H9 (cell line): ENCODE measurements at regions not wholly inside any gene's neighbourhood (a gene's known extent, or its start where the extent isn't known, plus 50 kb on each side); places are given as distances from the start of the nearest gene placed in this dataset.

Source experiments
- DNase-seq: peaks from one replicate; pipeline ENCODE4 v3.0.0-alpha.2; 2017
- H2AFZ ChIP-seq: one replicate; pipeline ENCODE4 v1.6.1; 2013; ENCODE audit warnings: mild to moderate bottlenecking, low read length, control low read depth, moderate library complexity
- H2AK5ac ChIP-seq: 2 replicates; pipeline ENCODE4 v1.6.1; 2013; ENCODE audit warnings: low read length, control low read depth, mixed read lengths; ENCODE audit not compliant: insufficient read length
- H2BK120ac ChIP-seq: one replicate; pipeline ENCODE4 v1.6.1; 2013; ENCODE audit warnings: low read depth, mild to moderate bottlenecking, low read length, control low read depth, inconsistent platforms; ENCODE audit not compliant: poor library complexity, severe bottlenecking
- H2BK12ac ChIP-seq: 2 replicates; pipeline ENCODE4 v1.6.1; 2013; ENCODE audit warnings: low read length, control low read depth, mixed read lengths, low read depth; ENCODE audit not compliant: insufficient read length
- H2BK15ac ChIP-seq: 2 replicates; pipeline ENCODE4 v1.6.1; 2013; ENCODE audit warnings: low read depth, low read length, control low read depth
- H2BK20ac ChIP-seq: one replicate; pipeline ENCODE4 v1.6.1; 2013; ENCODE audit warnings: low read depth, mild to moderate bottlenecking, low read length, control low read depth, inconsistent platforms; ENCODE audit not compliant: poor library complexity, severe bottlenecking
- H2BK5ac ChIP-seq: 2 replicates; pipeline ENCODE4 v1.6.1; 2013; ENCODE audit warnings: low read length, control low read depth, mixed read lengths; ENCODE audit not compliant: insufficient read length
- H3K14ac ChIP-seq: 2 replicates; pipeline ENCODE4 v1.6.1; 2013; ENCODE audit warnings: low read length, control low read depth; ENCODE audit not compliant: insufficient read depth
- H3K18ac ChIP-seq: 2 replicates; pipeline ENCODE4 v1.6.1; 2013; ENCODE audit warnings: low read depth, mild to moderate bottlenecking, mixed read lengths, low read length, control low read depth; ENCODE audit not compliant: insufficient read length
- H3K23ac ChIP-seq: 2 replicates; pipeline ENCODE4 v1.6.1; 2013; ENCODE audit warnings: low read length, control low read depth, mixed read lengths, low read depth; ENCODE audit not compliant: insufficient read length
- H3K23me2 ChIP-seq: 2 replicates; pipeline ENCODE4 v1.6.1; 2013; ENCODE audit warnings: low read depth, mild to moderate bottlenecking, mixed read lengths, low read length, control low read depth; ENCODE audit not compliant: insufficient read length, poor library complexity, severe bottlenecking
- H3K27ac ChIP-seq: 2 replicates; pipeline ENCODE4 v1.5.1; 2013; ENCODE audit warnings: low read length, control low read depth, mixed read lengths, low read depth; ENCODE audit not compliant: insufficient read length
- H3K27me3 ChIP-seq: 2 replicates; pipeline ENCODE4 v1.6.1; 2013; ENCODE audit warnings: low read length, control low read depth, inconsistent platforms; ENCODE audit not compliant: insufficient read depth
- H3K4ac ChIP-seq: 2 replicates; pipeline ENCODE4 v1.6.1; 2013; ENCODE audit warnings: low read depth, mild to moderate bottlenecking, control low read depth, inconsistent platforms, low read length, moderate library complexity
- H3K4me1 ChIP-seq: 2 replicates; pipeline ENCODE4 v1.6.1; 2013; ENCODE audit warnings: low read length, control low read depth, inconsistent platforms; ENCODE audit not compliant: insufficient read depth
- H3K4me2 ChIP-seq: 2 replicates; pipeline ENCODE4 v1.6.1; 2013; ENCODE audit warnings: low read length, control low read depth, mixed read lengths; ENCODE audit not compliant: insufficient read length, insufficient read depth
- H3K56ac ChIP-seq: 2 replicates; pipeline ENCODE4 v1.6.1; 2013; ENCODE audit warnings: low read depth, mild to moderate bottlenecking, mixed read lengths, low read length, control low read depth; ENCODE audit not compliant: insufficient read length
- H3K79me1 ChIP-seq: 2 replicates; pipeline ENCODE4 v1.6.1; 2013; ENCODE audit warnings: low read depth, mild to moderate bottlenecking, moderate library complexity, low read length, control low read depth, inconsistent platforms; ENCODE audit not compliant: insufficient read depth, poor library complexity, severe bottlenecking
- H3K79me2 ChIP-seq: 2 replicates; pipeline ENCODE4 v1.6.1; 2013; ENCODE audit warnings: low read length, control low read depth, inconsistent platforms; ENCODE audit not compliant: insufficient read depth
- H3K9ac ChIP-seq: 2 replicates; pipeline ENCODE4 v1.6.1; 2013; ENCODE audit warnings: low read length, control low read depth, mixed read lengths; ENCODE audit not compliant: insufficient read length; ENCODE audit errors: extremely low read depth
- H3K9me3 ChIP-seq: one replicate; pipeline ENCODE4 v1.6.1; 2013; ENCODE audit warnings: low read depth, low read length, inconsistent platforms; ENCODE audit not compliant: control insufficient read depth
- H3T11ph ChIP-seq: one replicate; pipeline ENCODE4 v1.6.1; 2013; ENCODE audit warnings: mild to moderate bottlenecking, low read length, control low read depth, inconsistent platforms
- H4K20me1 ChIP-seq: one replicate; pipeline ENCODE4 v1.6.1; 2013; ENCODE audit not compliant: control insufficient read depth, insufficient read length, insufficient read depth
- H4K5ac ChIP-seq: 2 replicates; pipeline ENCODE4 v1.6.1; 2013; ENCODE audit warnings: low read depth, mild to moderate bottlenecking, mixed read lengths, low read length, control low read depth; ENCODE audit not compliant: insufficient read length
- H4K8ac ChIP-seq: replicated peaks from 2 replicates; pipeline ENCODE4 v1.6.1; 2013; ENCODE audit warnings: low read length, control low read depth, mixed read lengths, low read depth; ENCODE audit not compliant: insufficient read length
- H4K91ac ChIP-seq: 2 replicates; pipeline ENCODE4 v1.6.1; 2013; ENCODE audit warnings: low read depth, mild to moderate bottlenecking, moderate library complexity, mixed read lengths, low read length, control low read depth; ENCODE audit not compliant: insufficient read length
- H3K27ac Mint-ChIP-seq, 3 experiments: 2 replicates in 2 of 3; 3 replicates in 1 of 3; pipeline ENCODE4 v1.8.0; 2020 to 2021; ENCODE audit warnings: mixed read lengths in 3 of 3, mild to moderate bottlenecking in 1 of 3, moderate library complexity in 1 of 3
- H3K27me3 Mint-ChIP-seq: 2 replicates; pipeline ENCODE4 v1.8.0; 2021; ENCODE audit warnings: low read depth, mild to moderate bottlenecking, moderate library complexity, mixed read lengths
- H3K36me3 Mint-ChIP-seq, 3 experiments: 2 replicates in 2 of 3; 3 replicates in 1 of 3; pipeline ENCODE4 v1.8.0; 2020 to 2021; ENCODE audit warnings: low read depth in 3 of 3, mixed read lengths in 3 of 3; ENCODE audit not compliant: insufficient read depth in 1 of 3
- H3K4me1 Mint-ChIP-seq, 2 experiments: 2 replicates each; pipeline ENCODE4 v1.8.0; 2020; ENCODE audit warnings: mixed read lengths in 2 of 2
- H3K4me3 Mint-ChIP-seq, 2 experiments: 2 replicates in 1 of 2; 3 replicates in 1 of 2; pipeline ENCODE4 v1.8.0; 2020 to 2021; ENCODE audit warnings: mild to moderate bottlenecking in 2 of 2, mixed read lengths in 2 of 2, moderate library complexity in 1 of 2
- H3K9me3 Mint-ChIP-seq, 2 experiments: 2 replicates in 1 of 2; 3 replicates in 1 of 2; pipeline ENCODE4 v1.8.0; 2020; ENCODE audit warnings: mild to moderate bottlenecking in 2 of 2, mixed read lengths in 2 of 2, moderate library complexity in 1 of 2
- CTCF ChIP-seq: fragments of 200-600 bp; sonication (generic); conservative IDR thresholded peaks from 3 replicates; pipeline ENCODE4 v1.8.0; 2021; ENCODE audit warnings: antibody characterized with exemption, mild to moderate bottlenecking
- WGBS: extraction: QIAGEN DNeasy Blood & Tissue Kit; methylation state at CpG from one replicate; pipeline ENCODE4 v1.1.7; 2013; ENCODE audit warnings: missing lambda C conversion rate, low lambda C conversion rate, mixed read lengths; ENCODE audit not compliant: insufficient read length; ENCODE audit errors: extremely low coverage; 5-methylcytosine and 5-hydroxymethylcytosine counted together

GRCh38 chr2:100742277-100743254, 77.4 kb upstream of the NPAS2 start:
- H2BK12ac ChIP-seq, result no peak overlapping the region
- no peak overlapping the region for H3K27ac ChIP-seq
- no peaks in the 10 kb centered on the region for H3K79me1 ChIP-seq
- DNase-seq, result no peak
- H3K27me3 ChIP-seq, result no peaks in the 10 kb centered on the region
- H4K5ac ChIP-seq, result no peak overlapping the region
- H2BK20ac ChIP-seq, result no peak overlapping the region
- no peak overlapping the region for H3K18ac ChIP-seq
- H4K20me1 ChIP-seq, result no peaks in the 10 kb centered on the region
- no peak overlapping the region for H2AK5ac ChIP-seq
- no peak overlapping the region for H3K4me2 ChIP-seq
- TF ChIP-seq CTCF, result no peak
- no peak overlapping the region for H4K91ac ChIP-seq
- H3K23ac ChIP-seq, result no peak overlapping the region
- H3T11ph ChIP-seq, result no peak overlapping the region
- WGBS, result no CpG with 5 or more reads among the region's 12 CpGs
- H3K4me1 ChIP-seq, result no peaks in the 10 kb centered on the region
- H4K8ac ChIP-seq, result no peak overlapping the region
- H3K14ac ChIP-seq, result no peak overlapping the region
- H3K79me2 ChIP-seq, result no peaks in the 10 kb centered on the region; the same call in 1 of the 2 replicates
- Mint-ChIP-seq H3K36me3 (no peaks in the 10 kb centered on the region), H3K9me3 (no peaks in the 10 kb centered on the region), H3K27ac (no peak overlapping the region; a peak in 2 of 7 replicates), H3K4me3 (no peak overlapping the region), H3K4me1 (no peaks in the 10 kb centered on the region), H3K27me3 (peaks cover 7% of the 10 kb centered on the region)
- no peaks in the 10 kb centered on the region for H3K9me3 ChIP-seq
- H2AFZ ChIP-seq, result no peak overlapping the region
- H3K23me2 ChIP-seq, result no peaks in the 10 kb centered on the region
- no peak overlapping the region for H3K56ac ChIP-seq
- H2BK15ac ChIP-seq, result no peak overlapping the region
- no peak overlapping the region for H3K9ac ChIP-seq
- no peak overlapping the region for H2BK5ac ChIP-seq
- no peak overlapping the region for H3K4ac ChIP-seq
- H2BK120ac ChIP-seq, result no peak overlapping the region
